Neutrophil (primary cell): ENCODE measurements at regions not wholly inside any gene's neighbourhood (a gene's known extent, or its start where the extent isn't known, plus 50 kb on each side); places are given as distances from the start of the nearest gene placed in this dataset.

Experiments used
- H3K27ac ChIP-seq: fragments of 200-600 bp; sonication (generic); 2 replicates; pipeline ENCODE4 v1.5.1; 2016; ENCODE audit warnings: mild to moderate bottlenecking, moderate library complexity
- H3K27me3 ChIP-seq: fragments of 200-600 bp; sonication (generic); 2 replicates; pipeline ENCODE4 v1.6.0; 2016; ENCODE audit warnings: mild to moderate bottlenecking
- H3K36me3 ChIP-seq: fragments of 200-600 bp; sonication (generic); 2 replicates; pipeline ENCODE4 v1.5.1; 2017
- H3K4me1 ChIP-seq, 2 experiments: fragments of 200-600 bp in 1 of 2; sonication (generic) in 1 of 2; 1 replicate in 1 of 2; 2 replicates in 1 of 2; pipeline versions ENCODE4 v1.5.1 to v1.6.1; 2013 to 2016; ENCODE audit warnings: low read depth in 1 of 2, low read length in 1 of 2, mild to moderate bottlenecking in 1 of 2, moderate library complexity in 1 of 2; ENCODE audit not compliant: control insufficient read depth in 1 of 2, insufficient read depth in 1 of 2
- H3K4me3 ChIP-seq, 2 experiments: fragments of 200-600 bp in 1 of 2; sonication (generic) in 1 of 2; 1 replicate in 1 of 2; 2 replicates in 1 of 2; pipeline ENCODE4 v1.5.1; 2013 to 2016; ENCODE audit warnings: low read depth in 1 of 2, low read length in 1 of 2, mild to moderate bottlenecking in 1 of 2, moderate library complexity in 1 of 2
- H3K9me3 ChIP-seq: fragments of 200-600 bp; sonication (generic); 2 replicates; pipeline ENCODE4 v1.5.1; 2016
- TF ChIP-seq, protein P1 (sequence below): fragments of 200-600 bp; sonication (generic); IDR thresholded peaks from 2 replicates; pipeline ENCODE4 v1.5.1; 2016; ENCODE audit warnings: antibody characterized with exemption

DNA sequence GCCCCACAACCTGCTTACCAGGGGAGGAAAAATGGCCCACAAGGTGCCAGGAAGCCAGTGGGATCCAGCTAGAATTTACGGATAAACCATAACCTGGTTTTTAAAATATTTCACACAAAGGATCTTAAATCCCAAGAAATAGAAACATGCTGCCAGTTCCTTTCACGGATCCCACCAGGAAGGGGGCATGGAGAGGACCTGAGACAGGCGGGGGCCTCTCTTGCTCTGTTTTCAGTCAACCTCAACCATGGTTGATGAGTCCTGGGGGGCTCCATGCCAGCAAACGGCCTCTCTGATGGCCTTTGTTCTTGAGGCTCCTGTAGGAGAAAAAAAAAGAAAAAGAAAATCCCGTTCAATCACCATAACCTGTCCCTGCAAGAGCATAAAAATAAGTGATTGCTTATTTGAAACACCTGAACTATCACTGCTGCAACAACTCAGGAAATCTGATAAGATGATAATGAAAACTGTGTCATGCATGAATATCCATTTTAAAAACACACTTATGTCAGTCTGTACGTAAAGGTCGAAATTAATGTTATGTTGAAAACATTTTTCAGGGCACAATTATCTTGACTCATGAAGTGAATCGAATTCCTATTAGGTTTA is 125.8 kb upstream of the CST7 start:
- Histone ChIP-seq H3K36me3 (no peaks in the 10 kb centered on the region), H3K9me3 (no peaks in the 10 kb centered on the region), H3K4me1 (no peaks in the 10 kb centered on the region), H3K27ac (no peak overlapping the region), H3K27me3 (no peaks in the 10 kb centered on the region), H3K4me3 (no peak overlapping the region)
- TF ChIP-seq, protein P1, sequence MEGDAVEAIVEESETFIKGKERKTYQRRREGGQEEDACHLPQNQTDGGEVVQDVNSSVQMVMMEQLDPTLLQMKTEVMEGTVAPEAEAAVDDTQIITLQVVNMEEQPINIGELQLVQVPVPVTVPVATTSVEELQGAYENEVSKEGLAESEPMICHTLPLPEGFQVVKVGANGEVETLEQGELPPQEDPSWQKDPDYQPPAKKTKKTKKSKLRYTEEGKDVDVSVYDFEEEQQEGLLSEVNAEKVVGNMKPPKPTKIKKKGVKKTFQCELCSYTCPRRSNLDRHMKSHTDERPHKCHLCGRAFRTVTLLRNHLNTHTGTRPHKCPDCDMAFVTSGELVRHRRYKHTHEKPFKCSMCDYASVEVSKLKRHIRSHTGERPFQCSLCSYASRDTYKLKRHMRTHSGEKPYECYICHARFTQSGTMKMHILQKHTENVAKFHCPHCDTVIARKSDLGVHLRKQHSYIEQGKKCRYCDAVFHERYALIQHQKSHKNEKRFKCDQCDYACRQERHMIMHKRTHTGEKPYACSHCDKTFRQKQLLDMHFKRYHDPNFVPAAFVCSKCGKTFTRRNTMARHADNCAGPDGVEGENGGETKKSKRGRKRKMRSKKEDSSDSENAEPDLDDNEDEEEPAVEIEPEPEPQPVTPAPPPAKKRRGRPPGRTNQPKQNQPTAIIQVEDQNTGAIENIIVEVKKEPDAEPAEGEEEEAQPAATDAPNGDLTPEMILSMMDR, result no peak

DNA sequence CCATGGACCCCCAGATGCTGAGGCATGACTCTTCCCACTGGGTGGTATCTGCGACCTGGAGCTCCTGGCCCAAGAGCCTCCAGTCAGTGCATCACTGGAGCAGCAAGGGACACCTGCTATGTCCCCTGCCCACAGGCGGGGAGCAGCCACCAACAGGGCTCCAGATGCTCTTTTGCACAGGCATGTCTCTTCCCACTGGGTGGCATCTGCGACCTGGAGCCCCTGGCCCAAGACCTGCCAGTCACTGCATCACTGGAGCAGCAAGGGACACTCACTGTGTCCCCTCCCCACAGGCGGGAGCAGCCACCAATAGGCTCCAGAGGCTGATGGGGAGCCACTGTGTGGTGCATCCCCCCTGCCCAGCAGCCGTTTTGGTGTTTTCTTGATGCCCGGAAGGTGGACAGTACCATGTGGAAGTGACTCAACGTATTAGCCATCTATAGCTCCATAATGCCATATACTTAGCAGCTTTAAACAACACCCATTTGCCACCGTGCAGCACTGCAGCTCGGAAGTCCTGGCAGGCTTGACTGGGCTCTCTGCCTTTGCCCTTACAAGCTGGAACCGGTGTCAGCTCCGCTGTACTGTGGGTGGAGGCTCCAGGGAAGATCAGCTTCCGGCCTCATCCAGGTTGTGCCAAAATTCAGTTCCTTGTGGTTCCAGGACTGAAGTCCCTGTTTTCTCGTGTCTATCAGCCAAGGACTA is 124.9 kb upstream of the CST7 start:
- Histone ChIP-seq H3K4me3 (no peak overlapping the region), H3K9me3 (no peaks in the 10 kb centered on the region), H3K36me3 (no peaks in the 10 kb centered on the region), H3K4me1 (no peaks in the 10 kb centered on the region), H3K27ac (no peak overlapping the region), H3K27me3 (no peaks in the 10 kb centered on the region)
- TF ChIP-seq, protein P1, result no peak

DNA sequence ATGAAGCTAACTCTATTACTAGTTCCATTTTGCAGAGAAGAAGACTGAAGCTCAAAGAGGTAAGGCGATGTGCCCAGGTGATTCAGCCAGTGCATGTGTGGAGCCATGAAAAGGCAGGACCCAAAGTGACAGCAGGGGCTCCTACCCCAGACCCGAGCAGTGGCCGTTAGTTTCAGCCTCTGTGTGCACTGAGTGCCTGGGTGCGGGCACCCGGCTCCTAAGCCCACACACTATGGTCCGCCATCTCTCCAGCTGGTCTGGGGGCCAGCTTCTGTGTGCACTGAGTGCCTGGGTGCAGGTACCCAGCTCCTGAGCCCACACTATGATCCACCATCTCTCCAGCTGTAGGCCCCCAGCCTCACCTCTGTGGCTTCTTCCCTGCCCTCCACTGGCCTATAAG is 123.5 kb upstream of the CST7 start:
- TF ChIP-seq, protein P1, result no peak
- Histone ChIP-seq H3K4me3 (no peak overlapping the region), H3K27ac (no peak overlapping the region), H3K9me3 (no peaks in the 10 kb centered on the region), H3K27me3 (no peaks in the 10 kb centered on the region), H3K36me3 (no peaks in the 10 kb centered on the region), H3K4me1 (no peaks in the 10 kb centered on the region)

DNA sequence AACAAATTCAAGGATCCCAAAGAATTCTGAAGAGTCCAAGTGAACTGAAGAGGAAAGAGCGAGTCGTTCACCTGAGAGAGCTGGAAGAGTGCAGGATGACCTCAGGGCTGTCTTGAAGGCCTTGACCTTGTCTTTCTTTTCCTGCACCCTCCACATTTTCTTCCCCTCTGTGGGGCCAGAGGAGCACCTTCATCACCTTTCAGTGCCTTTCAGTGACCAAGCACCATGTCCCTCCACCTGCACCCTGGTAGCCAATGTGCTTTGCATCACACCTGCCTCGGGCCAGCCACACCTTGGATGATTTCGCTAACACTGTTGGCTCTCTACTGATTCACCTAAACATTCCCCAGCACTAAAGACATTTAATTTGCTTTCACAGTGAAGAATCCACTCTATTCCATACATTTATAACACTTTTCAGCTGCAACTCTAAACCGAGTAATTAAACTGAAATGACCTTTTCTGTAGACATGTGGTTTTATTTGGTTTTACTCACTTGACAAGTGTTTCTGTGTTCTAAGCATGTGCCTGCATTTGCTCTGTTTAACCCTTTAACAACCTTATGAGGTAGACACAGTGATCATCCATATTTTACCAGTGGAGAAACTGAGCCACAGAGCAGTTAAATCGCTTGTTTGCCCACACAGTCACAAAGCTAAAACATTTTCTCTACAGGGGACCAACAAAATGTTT is 121.3 kb upstream of the CST7 start:
- Histone ChIP-seq H3K36me3 (no peaks in the 10 kb centered on the region), H3K27ac (no peak overlapping the region), H3K27me3 (no peaks in the 10 kb centered on the region), H3K4me3 (no peak overlapping the region), H3K9me3 (no peaks in the 10 kb centered on the region), H3K4me1 (no peaks in the 10 kb centered on the region)
- TF ChIP-seq, protein P1, result no peak

DNA sequence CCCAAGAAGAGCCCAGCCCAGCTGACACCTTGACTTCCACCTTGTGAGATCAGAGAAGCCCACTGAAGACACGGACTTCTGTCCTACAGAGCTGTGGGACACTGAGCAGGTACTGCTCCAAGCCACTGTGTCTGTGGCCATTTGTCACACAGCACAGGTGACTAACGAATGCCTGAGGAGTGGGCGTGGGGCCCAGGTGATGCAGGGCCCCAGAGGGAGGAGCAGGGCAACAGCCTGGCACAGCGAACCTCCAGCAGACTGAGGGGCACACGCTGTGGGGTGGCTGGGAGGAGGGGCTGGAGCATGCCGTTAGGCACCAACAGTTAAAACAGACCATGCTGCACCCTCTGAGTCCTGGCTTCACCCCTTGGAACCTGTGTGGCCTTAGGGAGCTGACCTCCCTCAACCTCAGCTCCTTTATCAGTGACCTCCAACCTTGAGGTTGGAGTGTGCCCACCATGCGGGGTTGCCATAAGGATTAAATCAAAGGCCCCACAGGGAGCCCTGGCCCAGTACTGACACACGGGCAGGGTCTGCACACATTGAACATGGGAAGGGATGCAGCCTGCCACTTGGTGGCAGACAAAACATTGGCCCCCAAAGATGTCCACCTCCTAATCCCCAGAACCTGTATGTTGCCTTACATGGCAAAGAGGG is 119.9 kb upstream of the CST7 start:
- TF ChIP-seq, protein P1, result no peak
- Histone ChIP-seq H3K27ac (no peak overlapping the region), H3K9me3 (no peaks in the 10 kb centered on the region), H3K36me3 (no peaks in the 10 kb centered on the region), H3K27me3 (no peaks in the 10 kb centered on the region), H3K4me3 (no peak overlapping the region), H3K4me1 (no peaks in the 10 kb centered on the region)
